ENCODE measurements at regions not wholly inside any gene's neighbourhood (a gene's known extent, or its start where the extent isn't known, plus 50 kb on each side); places are given as distances from the start of the nearest gene placed in this dataset.

GRCh38 chr5:72030237-72030636 is 77.0 kb upstream of the MAP1B start:
- Histone ChIP-seq H3K9me3 (ENCODE audit: control insufficient read depth, low read length) (no peaks in the 10 kb centered on the region), H3K36me3 (ENCODE audit: control insufficient read depth, insufficient read depth, low read length, severe bottlenecking) (no peaks in the 10 kb centered on the region), H3K27me3 (replicated peaks; ENCODE audit: control insufficient read depth, insufficient read depth, low read length) (no peaks in the 10 kb centered on the region), H3K9ac (ENCODE audit: low read length) (no peak overlapping the region), H3K4me1 (ENCODE audit: control insufficient read depth, insufficient read depth, low read length) (no peaks in the 10 kb centered on the region), H3K4me3 (ENCODE audit: low read length) (no peak overlapping the region)
- no peak for DNase-seq (ENCODE audit: low read depth)

GRCh38 chr5:72032788-72033187 is 74.5 kb upstream of the MAP1B start:
- Histone ChIP-seq H3K27me3 (replicated peaks; ENCODE audit: control insufficient read depth, insufficient read depth, low read length) (no peaks in the 10 kb centered on the region), H3K4me3 (ENCODE audit: low read length) (no peak overlapping the region), H3K36me3 (ENCODE audit: control insufficient read depth, insufficient read depth, low read length, severe bottlenecking) (no peaks in the 10 kb centered on the region), H3K9me3 (ENCODE audit: control insufficient read depth, low read length) (no peaks in the 10 kb centered on the region), H3K4me1 (ENCODE audit: control insufficient read depth, insufficient read depth, low read length) (no peaks in the 10 kb centered on the region), H3K9ac (ENCODE audit: low read length) (no peak overlapping the region)
- DNase-seq (ENCODE audit: low read depth) = no peak

- H3K9ac ChIP-seq (ENCODE audit: low read length) = no peak overlapping the region
- no peaks in the 10 kb centered on the region for H3K27me3 ChIP-seq (replicated peaks; ENCODE audit: control insufficient read depth, insufficient read depth, low read length)
- no peaks in the 10 kb centered on the region for H3K9me3 ChIP-seq (ENCODE audit: control insufficient read depth, low read length)
- no peaks in the 10 kb centered on the region for H3K4me1 ChIP-seq (ENCODE audit: control insufficient read depth, insufficient read depth, low read length)
- H3K4me3 ChIP-seq (ENCODE audit: low read length) = no peak overlapping the region
- no peak for DNase-seq (ENCODE audit: low read depth)
- no peaks in the 10 kb centered on the region for H3K36me3 ChIP-seq (ENCODE audit: control insufficient read depth, insufficient read depth, low read length, severe bottlenecking)
Observed at GRCh38 chr5:72034770-72035169, 72.5 kb upstream of the MAP1B start.

DNA sequence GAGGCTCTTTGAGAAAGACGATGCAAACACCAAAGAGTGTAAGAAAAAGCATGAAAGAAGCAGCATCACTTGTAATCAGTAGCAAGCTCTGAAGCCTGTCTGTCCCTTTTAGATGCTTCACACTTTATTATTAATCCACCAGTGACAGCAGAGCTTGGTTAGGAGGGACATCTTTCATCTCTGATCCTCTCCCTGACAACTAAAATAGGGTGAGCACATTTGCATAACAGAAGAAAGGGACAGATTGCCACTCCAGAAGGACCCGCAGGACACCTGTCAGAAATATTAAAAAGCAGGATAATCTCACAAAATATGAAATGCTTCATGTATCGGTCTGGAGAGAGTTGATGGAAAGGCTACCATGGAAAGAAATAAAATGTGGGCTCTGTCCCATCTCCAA is 71.4 kb upstream of the MAP1B start:
- H3K9ac ChIP-seq (ENCODE audit: low read length) = no peak overlapping the region
- H3K27me3 ChIP-seq (replicated peaks; ENCODE audit: control insufficient read depth, insufficient read depth, low read length) = peaks cover 5% of the 10 kb centered on the region
- H3K4me1 ChIP-seq (ENCODE audit: control insufficient read depth, insufficient read depth, low read length) = no peaks in the 10 kb centered on the region
- H3K4me3 ChIP-seq (ENCODE audit: low read length) = no peak overlapping the region
- H3K36me3 ChIP-seq (ENCODE audit: control insufficient read depth, insufficient read depth, low read length, severe bottlenecking) = no peaks in the 10 kb centered on the region
- no peaks in the 10 kb centered on the region for H3K9me3 ChIP-seq (ENCODE audit: control insufficient read depth, low read length)
- no peak for DNase-seq (ENCODE audit: low read depth)

DNA sequence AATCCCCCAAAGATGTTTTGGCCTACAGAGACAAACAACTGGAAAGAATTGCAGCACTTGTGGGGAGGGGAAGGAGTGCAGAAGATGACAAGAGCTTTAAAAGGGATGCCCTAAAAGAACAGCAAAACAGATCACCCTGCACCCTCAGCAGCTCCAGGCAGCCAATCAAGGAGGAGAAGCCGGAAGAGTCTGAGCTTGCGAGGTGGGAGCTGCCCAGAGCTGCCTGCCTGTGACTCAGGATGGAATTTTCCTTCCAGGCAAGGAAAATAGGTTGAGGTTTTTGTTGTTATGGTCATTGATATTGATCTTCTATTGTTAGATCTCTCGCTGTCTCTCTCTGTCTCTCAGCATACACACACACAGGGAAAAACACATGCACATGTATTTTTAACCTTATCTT is 70.3 kb upstream of the MAP1B start:
- peaks cover 5% of the 10 kb centered on the region for H3K9me3 ChIP-seq (ENCODE audit: control insufficient read depth, low read length)
- no peak overlapping the region for H3K9ac ChIP-seq (ENCODE audit: low read length)
- peaks cover 5% of the 10 kb centered on the region for H3K27me3 ChIP-seq (replicated peaks; ENCODE audit: control insufficient read depth, insufficient read depth, low read length)
- H3K4me1 ChIP-seq (ENCODE audit: control insufficient read depth, insufficient read depth, low read length) = no peaks in the 10 kb centered on the region
- no peaks in the 10 kb centered on the region for H3K36me3 ChIP-seq (ENCODE audit: control insufficient read depth, insufficient read depth, low read length, severe bottlenecking)
- H3K4me3 ChIP-seq (ENCODE audit: low read length) = no peak overlapping the region
- peak; percentile 61 for DNase-seq (ENCODE audit: low read depth)

GRCh38 chr5:72040513-72040912 is 66.8 kb upstream of the MAP1B start:
- no peaks in the 10 kb centered on the region for H3K4me1 ChIP-seq (ENCODE audit: control insufficient read depth, insufficient read depth, low read length)
- H3K9me3 ChIP-seq (ENCODE audit: control insufficient read depth, low read length) = peaks cover 5% of the 10 kb centered on the region
- no peak overlapping the region for H3K4me3 ChIP-seq (ENCODE audit: low read length)
- H3K36me3 ChIP-seq (ENCODE audit: control insufficient read depth, insufficient read depth, low read length, severe bottlenecking) = no peaks in the 10 kb centered on the region
- DNase-seq (ENCODE audit: low read depth) = no peak
- no peak overlapping the region for H3K9ac ChIP-seq (ENCODE audit: low read length)
- H3K27me3 ChIP-seq (replicated peaks; ENCODE audit: control insufficient read depth, insufficient read depth, low read length) = peaks cover 5% of the 10 kb centered on the region

- no peak overlapping the region for H3K9ac ChIP-seq (ENCODE audit: low read length)
- H3K9me3 ChIP-seq (ENCODE audit: control insufficient read depth, low read length) = peaks cover 5% of the 10 kb centered on the region
- peaks cover 5% of the 10 kb centered on the region for H3K27me3 ChIP-seq (replicated peaks; ENCODE audit: control insufficient read depth, insufficient read depth, low read length)
- no peak overlapping the region for H3K4me3 ChIP-seq (ENCODE audit: low read length)
- DNase-seq (ENCODE audit: low read depth) = no peak
- no peaks in the 10 kb centered on the region for H3K4me1 ChIP-seq (ENCODE audit: control insufficient read depth, insufficient read depth, low read length)
- H3K36me3 ChIP-seq (ENCODE audit: control insufficient read depth, insufficient read depth, low read length, severe bottlenecking) = no peaks in the 10 kb centered on the region
Observed at GRCh38 chr5:72041654-72042053, 65.6 kb upstream of the MAP1B start.

DNA sequence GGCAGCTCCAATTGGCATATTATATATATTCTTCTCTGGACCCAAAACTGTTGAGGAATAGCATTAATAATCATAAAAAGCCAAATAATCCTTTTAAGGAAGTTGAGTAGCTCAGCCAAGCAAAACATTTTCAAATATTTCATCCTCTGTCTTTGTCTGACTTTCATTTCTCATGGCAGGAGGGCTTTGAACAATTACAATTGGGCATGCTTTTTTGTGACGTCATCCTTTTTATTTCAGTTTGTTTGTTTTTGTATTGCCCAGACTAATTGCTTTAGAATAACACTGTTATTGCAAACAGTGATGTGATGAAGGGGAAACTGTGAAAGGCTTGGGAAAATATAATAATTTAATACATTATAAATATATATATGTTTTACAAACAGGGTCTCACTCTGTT is 65.2 kb upstream of the MAP1B start:
- peak; percentile 22 for DNase-seq (ENCODE audit: low read depth)
- H3K9me3 ChIP-seq (ENCODE audit: control insufficient read depth, low read length) = peaks cover 5% of the 10 kb centered on the region
- H3K4me1 ChIP-seq (ENCODE audit: control insufficient read depth, insufficient read depth, low read length) = no peaks in the 10 kb centered on the region
- no peak overlapping the region for H3K9ac ChIP-seq (ENCODE audit: low read length)
- H3K27me3 ChIP-seq (replicated peaks; ENCODE audit: control insufficient read depth, insufficient read depth, low read length) = peaks cover 5% of the 10 kb centered on the region
- no peak overlapping the region for H3K4me3 ChIP-seq (ENCODE audit: low read length)
- H3K36me3 ChIP-seq (ENCODE audit: control insufficient read depth, insufficient read depth, low read length, severe bottlenecking) = no peaks in the 10 kb centered on the region

- no peak overlapping the region for H3K4me3 ChIP-seq (ENCODE audit: low read length)
- no peaks in the 10 kb centered on the region for H3K36me3 ChIP-seq (ENCODE audit: control insufficient read depth, insufficient read depth, low read length, severe bottlenecking)
- no peak overlapping the region for H3K9ac ChIP-seq (ENCODE audit: low read length)
- peaks cover 5% of the 10 kb centered on the region for H3K9me3 ChIP-seq (ENCODE audit: control insufficient read depth, low read length)
- peaks cover 8% of the 10 kb centered on the region for H3K27me3 ChIP-seq (replicated peaks; ENCODE audit: control insufficient read depth, insufficient read depth, low read length)
- DNase-seq (ENCODE audit: low read depth) = no peak
- H3K4me1 ChIP-seq (ENCODE audit: control insufficient read depth, insufficient read depth, low read length) = no peaks in the 10 kb centered on the region
Observed at GRCh38 chr5:72045692-72046091, 61.6 kb upstream of the MAP1B start.

DNA sequence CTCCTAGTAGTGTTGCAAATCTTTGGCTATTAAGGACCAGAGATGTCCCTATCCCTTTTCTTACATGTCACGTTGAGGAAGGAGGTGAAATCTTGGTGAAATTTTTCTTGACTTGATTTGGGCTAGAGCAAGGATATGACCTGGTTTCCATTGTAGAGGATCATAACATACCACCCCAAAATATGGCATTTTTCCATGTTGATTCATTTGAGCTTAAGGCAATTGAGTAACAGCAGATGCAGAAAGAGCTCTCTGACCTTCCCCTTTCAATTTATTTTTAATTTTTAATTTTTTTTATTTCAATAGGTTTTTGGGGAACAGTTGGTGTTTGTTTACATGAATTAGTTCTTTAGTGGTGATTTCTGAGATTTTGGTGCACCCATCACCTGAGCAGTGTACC is 61.2 kb upstream of the MAP1B start:
- Histone ChIP-seq H3K9me3 (ENCODE audit: control insufficient read depth, low read length) (peaks cover 4% of the 10 kb centered on the region), H3K4me3 (ENCODE audit: low read length) (no peak overlapping the region), H3K27me3 (replicated peaks; ENCODE audit: control insufficient read depth, insufficient read depth, low read length) (peaks cover 6% of the 10 kb centered on the region), H3K9ac (ENCODE audit: low read length) (no peak overlapping the region), H3K4me1 (ENCODE audit: control insufficient read depth, insufficient read depth, low read length) (no peaks in the 10 kb centered on the region), H3K36me3 (ENCODE audit: control insufficient read depth, insufficient read depth, low read length, severe bottlenecking) (no peaks in the 10 kb centered on the region)
- peak; percentile 76 for DNase-seq (ENCODE audit: low read depth)

DNA sequence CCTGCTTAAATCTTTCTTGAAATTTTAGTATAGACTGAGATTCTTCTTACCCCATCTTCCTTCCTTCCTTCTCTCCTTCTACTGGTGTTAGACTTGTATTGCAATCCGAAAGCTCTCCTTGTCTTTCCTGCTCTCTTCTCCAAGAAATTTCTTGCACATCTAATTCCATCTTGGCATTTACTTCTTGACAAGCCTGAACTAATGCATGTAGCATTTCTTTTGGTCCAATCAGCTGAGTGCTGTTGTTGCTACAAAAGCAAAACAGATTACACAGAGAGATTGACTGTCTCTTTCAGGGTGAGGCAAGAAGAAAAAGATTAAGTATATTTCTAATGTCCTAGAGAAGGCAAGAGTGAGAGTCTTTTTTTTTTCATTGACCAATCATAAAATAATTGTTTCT is 51.6 kb upstream of the MAP1B start:
- H3K4me3 ChIP-seq (ENCODE audit: low read length) = no peak overlapping the region
- H3K4me1 ChIP-seq (ENCODE audit: control insufficient read depth, insufficient read depth, low read length) = no peaks in the 10 kb centered on the region
- no peaks in the 10 kb centered on the region for H3K36me3 ChIP-seq (ENCODE audit: control insufficient read depth, insufficient read depth, low read length, severe bottlenecking)
- H3K9ac ChIP-seq (ENCODE audit: low read length) = no peak overlapping the region
- no peak for DNase-seq (ENCODE audit: low read depth)
- H3K27me3 ChIP-seq (replicated peaks; ENCODE audit: control insufficient read depth, insufficient read depth, low read length) = peaks cover 25% of the 10 kb centered on the region
- H3K9me3 ChIP-seq (ENCODE audit: control insufficient read depth, low read length) = no peaks in the 10 kb centered on the region
